ENCODE measurements at regions not wholly inside any gene's neighbourhood (a gene's known extent, or its start where the extent isn't known, plus 50 kb on each side); places are given as distances from the start of the nearest gene placed in this dataset.
"Not testable (repeated sequence)": the region's sequence is repeated elsewhere in the genome, so short reads cannot be mapped to it uniquely, and the experiment has no call there.

DNA sequence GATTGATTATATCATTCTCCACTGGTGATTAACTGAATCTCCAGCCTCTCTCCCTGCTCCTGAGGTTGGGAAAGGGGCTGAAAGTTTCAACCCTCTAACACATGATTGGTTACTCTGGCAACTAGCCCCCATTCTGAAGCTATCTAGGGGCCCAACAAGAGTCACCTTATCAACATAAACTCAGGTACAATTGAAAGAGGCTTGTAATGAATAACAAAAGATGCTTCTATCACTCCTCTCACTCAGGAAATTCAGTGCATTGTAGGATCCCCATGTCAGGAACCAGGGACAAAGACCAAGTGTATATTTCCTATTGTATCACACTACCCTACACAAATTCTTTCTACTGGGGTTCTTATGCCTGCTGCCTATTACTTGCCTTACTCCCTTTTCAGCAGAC lies 123.9 kb upstream of the SLC13A1 start:
- no peaks in the 10 kb centered on the region for H4K20me1 ChIP-seq (ENCODE audit: control insufficient read depth, insufficient read depth, low read depth, low read length)
- no peaks in the 10 kb centered on the region for H3K79me2 ChIP-seq (ENCODE audit: control insufficient read depth, low read length)
- H3K9me3 ChIP-seq (ENCODE audit: control insufficient read depth, insufficient read depth, low read length): no peaks in the 10 kb centered on the region; the same call in 1 of the 2 replicates
- H3K36me3 ChIP-seq (ENCODE audit: control insufficient read depth, low read length): no peaks in the 10 kb centered on the region
- H3K9me2 ChIP-seq (replicated peaks; ENCODE audit: control insufficient read depth, low read length): no peaks in the 10 kb centered on the region; the same call in 1 of the 2 replicates
- TF ChIP-seq, protein P1, sequence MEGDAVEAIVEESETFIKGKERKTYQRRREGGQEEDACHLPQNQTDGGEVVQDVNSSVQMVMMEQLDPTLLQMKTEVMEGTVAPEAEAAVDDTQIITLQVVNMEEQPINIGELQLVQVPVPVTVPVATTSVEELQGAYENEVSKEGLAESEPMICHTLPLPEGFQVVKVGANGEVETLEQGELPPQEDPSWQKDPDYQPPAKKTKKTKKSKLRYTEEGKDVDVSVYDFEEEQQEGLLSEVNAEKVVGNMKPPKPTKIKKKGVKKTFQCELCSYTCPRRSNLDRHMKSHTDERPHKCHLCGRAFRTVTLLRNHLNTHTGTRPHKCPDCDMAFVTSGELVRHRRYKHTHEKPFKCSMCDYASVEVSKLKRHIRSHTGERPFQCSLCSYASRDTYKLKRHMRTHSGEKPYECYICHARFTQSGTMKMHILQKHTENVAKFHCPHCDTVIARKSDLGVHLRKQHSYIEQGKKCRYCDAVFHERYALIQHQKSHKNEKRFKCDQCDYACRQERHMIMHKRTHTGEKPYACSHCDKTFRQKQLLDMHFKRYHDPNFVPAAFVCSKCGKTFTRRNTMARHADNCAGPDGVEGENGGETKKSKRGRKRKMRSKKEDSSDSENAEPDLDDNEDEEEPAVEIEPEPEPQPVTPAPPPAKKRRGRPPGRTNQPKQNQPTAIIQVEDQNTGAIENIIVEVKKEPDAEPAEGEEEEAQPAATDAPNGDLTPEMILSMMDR (IDR thresholded peaks at IDR 0.05; ENCODE audit: low read depth, low read length, poor library complexity, severe bottlenecking): no peak
- no peak for TF ChIP-seq EZH2phosphoT487 (IDR thresholded peaks at IDR 0.05; ENCODE audit: borderline replicate concordance, low read length)
- no peak overlapping the region for H3K4me3 ChIP-seq (ENCODE audit: low read length)
- H3K4me1 ChIP-seq (ENCODE audit: control insufficient read depth, low read length): no peaks in the 10 kb centered on the region
- no peak overlapping the region for H3K27ac ChIP-seq (ENCODE audit: low read depth, low read length)
- H3K4me2 ChIP-seq (ENCODE audit: low read length): no peak overlapping the region
- no peaks in the 10 kb centered on the region for H3K27me3 ChIP-seq (ENCODE audit: control insufficient read depth, low read length)
- no peaks in the 10 kb centered on the region for H3F3A ChIP-seq (ENCODE audit: control insufficient read depth, insufficient read depth)

DNA sequence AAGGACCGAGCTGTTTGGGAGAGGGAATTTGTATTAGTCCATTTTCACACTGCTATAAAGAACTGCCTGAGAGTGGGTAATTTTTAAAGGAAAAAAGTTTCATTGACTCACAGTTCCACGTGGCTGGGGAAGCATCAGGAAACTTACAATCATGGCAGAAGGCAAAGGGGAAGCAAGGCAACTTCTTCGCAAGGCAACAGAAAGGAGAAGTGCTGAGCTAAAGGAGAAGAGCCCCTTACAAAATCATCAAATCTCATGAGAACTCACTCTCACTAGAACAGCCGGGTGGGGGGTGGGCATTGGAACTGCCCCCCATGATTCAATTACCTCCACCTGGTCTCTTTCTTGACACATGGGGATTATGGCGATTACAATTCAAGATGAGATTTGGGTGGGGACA lies 121.8 kb upstream of the SLC13A1 start:
- not testable (repeated sequence) for H3K9me2 ChIP-seq (replicated peaks; ENCODE audit: control insufficient read depth, low read length); H3K4me2 ChIP-seq (ENCODE audit: low read length)

DNA sequence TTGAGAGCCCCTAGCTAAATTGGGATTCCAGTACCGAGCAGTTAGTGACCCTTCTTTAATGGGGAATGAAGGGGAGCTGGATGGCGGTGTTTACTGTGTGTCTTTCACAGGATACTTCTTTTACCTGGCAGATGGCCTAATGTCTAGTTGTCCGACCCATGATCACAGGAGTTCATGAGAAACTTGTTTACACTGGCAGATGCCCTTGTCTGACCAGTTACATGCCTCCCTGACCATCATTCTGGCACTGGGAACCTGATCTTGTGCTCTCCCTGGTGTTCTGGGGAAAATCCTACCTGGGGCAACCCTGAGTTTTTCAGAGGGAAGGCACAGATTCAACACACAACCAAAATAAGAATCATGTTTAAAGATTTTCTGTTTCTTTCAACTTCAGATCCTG lies 120.1 kb upstream of the SLC13A1 start:
- Histone ChIP-seq H3K9me2 (replicated peaks; ENCODE audit: control insufficient read depth, low read length) (no peaks in the 10 kb centered on the region), H3K27me3 (ENCODE audit: control insufficient read depth, low read length) (no peaks in the 10 kb centered on the region), H3K36me3 (ENCODE audit: control insufficient read depth, low read length) (no peaks in the 10 kb centered on the region), H3K27ac (ENCODE audit: low read depth, low read length) (no peak overlapping the region), H3K79me2 (ENCODE audit: control insufficient read depth, low read length) (no peaks in the 10 kb centered on the region), H3K9me3 (ENCODE audit: control insufficient read depth, insufficient read depth, low read length) (no peaks in the 10 kb centered on the region; the same call in 1 of the 2 replicates), H3K4me1 (ENCODE audit: control insufficient read depth, low read length) (no peaks in the 10 kb centered on the region), H3K4me3 (ENCODE audit: low read length) (no peak overlapping the region), H3K4me2 (ENCODE audit: low read length) (no peak overlapping the region), H3F3A (ENCODE audit: control insufficient read depth, insufficient read depth) (no peaks in the 10 kb centered on the region), H4K20me1 (ENCODE audit: control insufficient read depth, insufficient read depth, low read depth, low read length) (no peaks in the 10 kb centered on the region)
- TF ChIP-seq, protein P1 (IDR thresholded peaks at IDR 0.05; ENCODE audit: low read depth, low read length, poor library complexity, severe bottlenecking): no peak
- TF ChIP-seq EZH2phosphoT487 (IDR thresholded peaks at IDR 0.05; ENCODE audit: borderline replicate concordance, low read length): no peak

More for the DNA sequence above, 121.8 kb upstream of the SLC13A1 start:
- H3K4me1 ChIP-seq (ENCODE audit: control insufficient read depth, low read length); H3F3A ChIP-seq (ENCODE audit: control insufficient read depth, insufficient read depth); H3K27me3 ChIP-seq (ENCODE audit: control insufficient read depth, low read length); H4K20me1 ChIP-seq (ENCODE audit: control insufficient read depth, insufficient read depth, low read depth, low read length); H3K36me3 ChIP-seq (ENCODE audit: control insufficient read depth, low read length); H3K79me2 ChIP-seq (ENCODE audit: control insufficient read depth, low read length); H3K27ac ChIP-seq (ENCODE audit: low read depth, low read length); H3K4me3 ChIP-seq (ENCODE audit: low read length); H3K9me3 ChIP-seq (ENCODE audit: control insufficient read depth, insufficient read depth, low read length): not testable (repeated sequence)

DNA sequence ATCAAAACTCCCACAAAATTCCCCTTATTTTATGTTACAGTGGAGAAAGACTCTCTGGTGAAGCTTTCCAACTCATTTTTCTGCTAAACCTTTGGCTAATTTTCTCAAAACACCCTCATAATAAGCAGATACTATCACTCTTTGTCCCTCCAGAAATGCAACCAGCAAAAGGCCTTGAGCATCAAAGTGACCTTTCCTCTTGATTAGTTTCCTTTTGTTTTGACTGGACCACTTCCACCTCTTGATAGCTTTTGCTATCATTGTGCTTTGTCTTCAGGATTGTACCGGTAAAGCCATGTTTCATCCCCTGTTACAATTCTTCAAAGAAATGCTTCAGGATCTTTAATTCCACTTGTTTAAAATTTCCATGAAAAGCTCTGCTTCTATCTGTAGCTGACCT lies 115.1 kb upstream of the SLC13A1 start:
- H3K36me3 ChIP-seq (ENCODE audit: control insufficient read depth, low read length): no peaks in the 10 kb centered on the region
- H3K9me3 ChIP-seq (ENCODE audit: control insufficient read depth, insufficient read depth, low read length): no peaks in the 10 kb centered on the region
- H3K27me3 ChIP-seq (ENCODE audit: control insufficient read depth, low read length): no peaks in the 10 kb centered on the region
- H3K27ac ChIP-seq (ENCODE audit: low read depth, low read length): no peak overlapping the region
- H3K79me2 ChIP-seq (ENCODE audit: control insufficient read depth, low read length): no peaks in the 10 kb centered on the region
- H3K4me2 ChIP-seq (ENCODE audit: low read length): no peak overlapping the region
- H4K20me1 ChIP-seq (ENCODE audit: control insufficient read depth, insufficient read depth, low read depth, low read length): no peaks in the 10 kb centered on the region
- no peaks in the 10 kb centered on the region for H3F3A ChIP-seq (ENCODE audit: control insufficient read depth, insufficient read depth)
- no peak overlapping the region for H3K4me3 ChIP-seq (ENCODE audit: low read length)
- H3K4me1 ChIP-seq (ENCODE audit: control insufficient read depth, low read length): no peaks in the 10 kb centered on the region
- no peaks in the 10 kb centered on the region for H3K9me2 ChIP-seq (replicated peaks; ENCODE audit: control insufficient read depth, low read length)
- TF ChIP-seq EZH2phosphoT487 (IDR thresholded peaks at IDR 0.05; ENCODE audit: borderline replicate concordance, low read length): no peak

Data from DOHH2 (cell line).